ENCODE measurements at regions not wholly inside any gene's neighbourhood (a gene's known extent, or its start where the extent isn't known, plus 50 kb on each side); places are given as distances from the start of the nearest gene placed in this dataset.
"Not testable (repeated sequence)": the region's sequence is repeated elsewhere in the genome, so short reads cannot be mapped to it uniquely, and the experiment has no call there.

DNA sequence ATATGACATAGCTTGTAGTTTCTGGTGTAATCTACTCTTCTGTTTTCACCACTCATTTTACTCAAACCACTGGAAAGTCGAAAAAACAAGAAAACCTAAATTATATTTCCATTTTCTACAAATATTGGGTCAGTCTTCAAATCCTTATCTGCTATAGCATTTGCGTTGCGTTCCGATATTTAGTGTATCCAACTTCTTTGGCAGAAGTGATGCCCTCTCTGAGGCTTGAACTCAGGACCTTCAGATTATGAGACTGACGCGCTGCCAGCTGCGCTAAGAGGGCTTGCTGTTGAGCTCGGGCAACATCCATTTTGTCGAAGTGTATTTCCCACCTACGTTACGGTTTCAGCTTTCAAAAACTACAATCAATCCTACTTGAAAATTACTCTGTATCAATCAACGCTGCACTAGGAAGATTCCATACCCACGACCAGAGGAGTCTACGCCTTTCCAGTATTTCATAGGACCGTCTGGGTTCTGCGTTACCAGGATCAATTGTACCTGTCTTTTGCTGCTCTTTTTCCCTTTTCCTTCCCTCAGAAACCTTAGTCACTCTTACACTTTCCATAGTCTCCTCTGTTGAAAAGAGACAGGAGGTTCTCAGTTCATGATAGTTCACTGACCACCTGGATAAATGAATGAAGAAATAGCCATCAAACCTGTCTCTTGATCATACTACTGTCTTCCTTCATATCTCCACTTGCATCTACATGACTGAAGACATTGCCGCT lies 140.5 kb upstream of the ZNF322 start:
- DNase-seq: not testable (repeated sequence)

DNA sequence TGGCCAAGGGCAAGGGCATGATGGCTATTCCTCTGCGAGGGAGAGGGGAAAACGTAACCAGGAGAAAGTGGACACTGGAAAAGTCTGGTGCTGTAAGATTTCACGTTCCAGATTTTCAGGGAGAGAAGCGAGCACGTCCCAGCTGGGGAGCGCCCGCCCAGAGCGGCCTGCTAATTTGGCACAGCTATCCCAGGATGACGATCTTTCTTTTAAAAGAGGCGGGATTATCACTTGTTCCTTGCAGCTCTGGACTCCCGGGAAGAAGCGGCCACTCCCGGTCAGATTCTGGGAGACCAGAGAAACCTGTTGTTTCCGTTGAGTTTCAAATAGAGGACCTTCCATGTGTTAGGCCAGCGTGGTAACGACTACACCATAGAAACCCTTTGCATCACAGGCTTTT lies 144.2 kb upstream of the ZNF322 start:
- DNase-seq: not testable (repeated sequence)

DNA sequence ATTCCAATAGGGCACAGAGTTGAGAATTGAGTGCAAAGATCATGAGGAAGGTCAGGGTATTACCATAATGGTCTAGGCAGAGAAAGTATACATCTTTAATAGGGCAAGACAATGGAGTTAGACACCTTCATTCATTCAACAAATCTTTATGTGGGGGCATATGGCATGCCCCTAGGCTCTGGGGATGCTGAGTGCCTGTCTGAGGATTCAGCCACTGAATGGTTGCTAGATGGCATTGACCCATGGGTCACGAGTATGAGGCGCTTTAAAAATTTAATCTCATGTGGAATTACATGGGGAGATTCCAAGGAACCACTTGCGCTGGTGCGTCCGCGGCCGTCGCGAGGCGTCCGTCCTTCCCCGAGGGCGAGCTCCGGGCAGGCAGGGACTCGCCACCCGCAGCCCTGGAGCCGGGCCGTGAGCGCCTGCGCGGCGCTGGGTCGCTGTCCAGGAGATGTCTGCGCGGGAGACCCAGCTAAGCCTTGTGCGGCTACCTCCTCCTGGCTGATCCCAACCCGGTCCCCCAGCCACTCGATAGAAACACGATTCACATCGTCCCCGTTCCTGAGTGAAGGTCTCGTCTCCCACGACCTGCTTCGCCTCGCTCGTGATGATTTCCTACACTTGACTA lies 152.1 kb upstream of the ZNF322 start:
- not testable (repeated sequence) for DNase-seq

DNA sequence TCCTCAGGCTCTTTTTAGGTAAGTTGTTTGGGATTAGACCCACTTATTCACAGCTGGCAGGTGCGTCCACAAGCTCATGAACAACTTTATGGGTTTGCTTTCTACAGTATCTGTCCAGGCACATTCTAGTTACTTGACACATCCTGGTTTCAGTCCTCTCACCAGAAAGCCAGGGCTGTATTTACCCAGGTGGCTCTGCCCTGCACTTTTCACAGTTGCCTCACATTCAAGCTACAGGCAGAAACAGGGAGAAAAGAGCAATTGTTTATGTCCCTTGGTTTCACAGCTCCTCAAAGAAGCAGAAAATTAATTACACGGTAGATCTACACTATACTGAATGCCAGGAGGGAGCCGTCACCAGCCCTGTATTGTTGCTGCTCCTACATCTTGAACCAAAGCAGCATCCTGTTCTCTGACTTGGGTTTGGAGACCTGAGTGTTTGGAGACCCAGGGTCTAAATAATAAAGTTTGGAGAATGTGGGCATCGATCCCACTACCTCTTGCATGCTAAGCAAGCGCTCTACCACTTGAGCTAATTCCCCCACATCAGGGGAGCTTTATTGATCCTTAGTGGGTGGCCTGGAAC lies 159.2 kb upstream of the ZNF322 start:
- not testable (repeated sequence) for DNase-seq

DNA sequence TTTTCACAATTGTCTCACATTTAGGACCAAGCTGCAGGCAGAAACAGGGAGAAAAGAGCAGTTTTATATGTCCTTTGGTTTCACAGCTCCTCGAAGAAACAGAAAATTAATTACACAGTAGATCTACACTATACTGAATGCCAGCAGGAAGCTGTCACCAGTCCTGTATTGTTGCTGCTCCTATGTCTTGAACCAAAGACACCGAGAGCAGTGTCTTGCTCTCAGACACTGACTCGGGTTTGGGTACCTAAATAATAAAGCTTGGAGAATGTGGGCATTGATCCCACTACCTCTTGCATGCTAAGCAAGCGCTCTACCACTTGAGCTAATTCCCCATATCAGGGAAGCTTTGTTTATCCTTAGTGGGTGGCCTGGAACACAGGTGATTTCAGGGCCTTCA lies 168.4 kb upstream of the ZNF322 start:
- DNase-seq: not testable (repeated sequence)

DNA sequence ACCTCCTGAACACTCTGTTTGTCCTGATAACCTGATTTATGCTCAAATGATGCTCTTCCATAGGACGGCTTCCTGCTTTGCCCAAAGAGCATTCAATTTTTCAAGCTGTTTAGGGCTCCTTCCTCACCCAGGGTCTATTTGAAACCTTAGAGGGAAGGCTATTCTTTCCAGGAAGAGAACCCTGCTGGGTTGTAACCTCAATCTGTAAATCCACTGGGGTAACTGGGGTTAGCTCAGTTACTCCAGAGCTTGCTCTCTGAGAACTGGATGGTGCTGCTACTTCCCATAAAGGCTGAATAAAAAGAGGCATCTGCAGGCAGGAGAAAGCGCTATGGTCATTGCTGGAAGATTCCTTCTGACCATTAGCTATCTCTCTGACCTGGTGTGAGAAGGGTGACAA lies 169.9 kb upstream of the ZNF322 start:
- DNase-seq: not testable (repeated sequence)

DNA sequence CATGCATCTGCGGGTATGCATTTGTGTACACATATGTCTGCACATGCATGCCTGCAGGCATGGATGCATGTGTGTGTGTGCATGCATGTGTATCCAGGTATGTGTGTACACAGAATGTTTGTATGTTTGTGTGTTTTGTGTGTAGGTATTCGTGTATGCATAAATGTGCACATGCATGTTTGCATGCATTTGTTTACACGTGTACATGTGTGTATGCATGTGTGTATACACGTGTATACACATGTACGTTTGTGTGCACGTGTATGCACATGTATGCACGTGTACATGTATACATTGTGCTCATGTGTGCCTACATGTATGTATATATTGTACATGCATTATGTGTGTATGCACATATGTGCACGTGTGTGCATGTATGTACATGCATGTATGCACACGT lies 171.4 kb upstream of the ZNF322 start:
- not testable (repeated sequence) for DNase-seq

DNA sequence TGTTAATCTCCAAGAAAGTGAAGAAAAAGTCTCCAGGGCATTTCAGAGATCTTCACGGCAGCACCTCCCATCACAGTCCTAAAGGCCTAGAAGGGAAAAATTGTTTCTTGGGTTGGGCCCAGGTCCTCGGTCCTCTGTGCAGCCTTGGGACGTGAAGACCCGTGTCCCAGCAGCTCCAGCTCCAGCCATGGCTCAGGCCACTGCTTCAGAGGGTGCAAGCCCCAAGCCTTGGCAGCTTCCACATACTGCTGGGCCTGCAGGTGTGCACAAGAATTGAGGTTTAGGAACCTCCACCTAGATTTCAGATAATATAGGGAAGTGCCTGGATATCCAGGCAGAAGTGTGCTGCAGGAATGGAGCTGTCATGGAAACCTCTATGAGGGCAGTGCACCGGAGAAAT lies 176.2 kb upstream of the ZNF322 start:
- DNase-seq: not testable (repeated sequence)

DNA sequence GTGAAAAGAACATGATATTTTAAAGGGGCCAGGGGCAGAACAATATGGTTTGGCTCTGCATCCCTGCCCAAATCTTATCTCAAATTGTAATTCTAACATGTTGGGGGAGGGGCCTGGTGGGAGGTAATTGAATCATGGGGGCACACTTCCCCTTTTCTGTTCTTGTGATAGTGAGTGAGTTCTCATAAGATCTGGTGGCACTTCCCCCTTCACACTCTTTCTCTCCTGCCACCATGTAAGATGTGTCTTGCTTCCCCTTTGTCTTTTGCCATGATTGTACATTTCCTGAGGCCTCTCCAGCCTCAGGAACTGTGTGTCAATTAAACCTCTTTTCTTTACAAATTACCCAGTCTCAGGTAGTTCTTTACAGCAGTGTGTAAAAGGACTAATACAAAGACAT lies 177.1 kb upstream of the ZNF322 start:
- DNase-seq: not testable (repeated sequence)

DNA sequence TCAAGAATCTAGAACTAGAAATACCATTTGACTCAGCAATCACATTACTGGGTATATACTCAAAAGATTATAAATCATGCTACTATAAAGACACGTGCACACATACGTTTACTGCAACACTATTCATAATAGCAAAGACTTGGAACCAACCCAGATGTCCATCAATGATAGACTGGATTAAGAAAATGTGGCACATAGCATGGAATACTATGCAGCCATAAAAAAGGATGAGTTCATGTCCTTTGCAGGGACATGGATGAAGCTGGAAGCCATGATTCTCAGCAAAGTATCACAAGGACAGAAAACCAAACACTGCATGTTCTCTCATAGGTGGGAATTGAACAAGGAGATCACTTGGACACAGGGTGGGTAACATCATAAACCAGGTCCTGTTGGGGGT lies 185.3 kb upstream of the ZNF322 start:
- DNase-seq: not testable (repeated sequence)

DNA sequence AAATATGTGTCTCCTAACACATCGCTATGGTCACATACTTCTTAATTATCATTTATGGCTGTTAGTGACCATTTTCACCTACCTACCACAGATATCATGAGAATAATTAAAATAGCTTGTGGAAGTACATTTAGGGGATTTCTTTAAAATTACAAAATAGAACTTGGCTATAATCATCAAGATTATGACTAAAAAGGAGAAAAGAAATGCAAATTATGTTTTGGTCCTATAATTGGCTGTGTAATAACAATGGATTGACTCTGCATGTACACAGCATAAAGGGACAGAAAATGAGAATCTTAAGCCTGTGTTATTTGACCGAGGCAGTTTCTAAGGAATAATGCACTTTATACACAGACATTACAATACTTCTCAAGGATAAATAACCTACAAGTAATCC lies 197.7 kb upstream of the ZNF322 start:
- DNase-seq: not testable (repeated sequence)

DNA sequence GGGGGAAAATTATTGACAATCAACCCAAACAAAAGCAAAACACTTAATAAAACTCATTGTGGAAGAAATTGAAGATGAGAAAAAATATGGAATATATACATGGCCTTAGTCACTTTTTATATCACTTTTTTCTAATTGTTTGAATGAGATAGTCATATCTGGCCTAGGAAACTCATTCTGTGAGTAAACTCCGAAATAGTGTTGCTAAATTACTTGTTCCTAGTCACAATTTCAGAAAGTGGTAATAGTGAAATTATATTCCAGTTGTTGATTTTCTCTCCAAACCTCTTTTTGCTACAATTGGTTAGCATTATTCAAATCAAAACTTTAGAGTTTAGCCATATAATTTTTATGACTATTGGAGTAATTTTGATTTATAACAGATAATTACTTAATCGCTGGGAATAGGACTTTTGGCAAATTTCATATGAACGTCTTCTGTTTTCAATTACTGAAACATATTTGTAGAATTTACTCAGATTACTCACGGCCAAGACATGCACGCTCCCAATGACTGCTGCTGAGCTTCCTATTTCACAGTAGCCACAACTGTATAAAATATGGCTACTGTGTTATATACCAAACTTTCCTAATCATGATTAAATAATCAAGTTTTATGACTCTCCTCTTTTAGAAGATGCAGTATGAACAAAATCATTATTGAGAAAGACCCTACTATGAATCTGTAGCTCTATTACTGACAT lies 199.7 kb upstream of the ZNF322 start:
- not testable (repeated sequence) for DNase-seq

DNA sequence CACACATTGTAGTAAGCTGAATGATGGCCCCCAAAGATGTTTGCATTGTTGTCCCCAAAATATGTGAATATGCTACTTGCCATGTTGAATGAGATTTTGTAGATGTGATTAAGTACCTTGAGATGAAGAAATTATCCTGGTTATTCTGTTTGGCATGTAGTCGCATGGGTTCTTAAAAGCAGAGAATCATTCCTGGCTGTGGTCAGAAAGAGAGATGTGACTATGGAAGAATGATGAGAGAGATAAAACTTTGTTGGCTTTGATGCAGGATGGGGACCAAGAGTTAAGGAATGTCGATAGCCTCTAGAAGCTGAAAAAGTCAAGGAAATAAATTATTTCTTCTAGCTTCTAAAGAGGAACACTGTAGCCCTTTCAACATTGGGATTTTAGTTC lies 200.2 kb upstream of the ZNF322 start:
- DNase-seq: not testable (repeated sequence)

DNA sequence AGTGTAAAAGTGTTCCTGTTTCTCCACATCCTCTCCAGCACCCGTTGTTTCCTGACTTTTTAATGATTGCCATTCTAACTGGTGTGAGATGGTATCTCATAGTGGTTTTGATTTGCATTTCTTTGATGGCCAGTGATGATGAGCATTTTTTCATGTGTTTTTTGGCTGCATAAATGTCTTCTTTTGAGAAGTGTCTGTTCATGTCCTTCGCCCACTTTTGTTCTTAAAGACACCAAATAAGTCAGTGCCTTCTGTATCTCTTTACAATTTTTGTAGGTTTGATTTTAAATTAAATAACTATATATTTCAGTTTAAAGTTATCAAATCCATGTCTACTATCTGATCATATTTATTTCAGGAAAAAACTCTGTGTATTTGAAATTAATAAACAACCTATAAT lies 202.4 kb upstream of the ZNF322 start:
- DNase-seq: not testable (repeated sequence)

DNA sequence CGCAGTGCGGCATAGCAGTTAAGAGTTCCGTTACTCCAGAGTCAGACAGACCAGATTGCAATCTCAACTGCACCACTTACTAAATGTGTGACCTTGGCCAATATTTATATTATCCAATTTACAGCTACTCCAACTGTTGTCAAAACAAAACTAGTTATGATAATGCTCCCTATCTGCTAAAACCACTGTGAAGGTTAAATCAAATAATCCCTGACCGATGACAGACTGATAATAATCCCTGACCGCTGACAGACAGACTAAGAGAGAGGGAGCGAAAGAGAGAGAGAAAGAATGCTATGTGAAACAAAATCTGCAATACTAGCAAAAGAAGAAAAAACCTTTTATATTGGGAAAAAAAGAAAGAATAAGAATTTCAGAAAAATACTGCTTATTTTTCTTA lies 204.1 kb upstream of the ZNF322 start:
- DNase-seq: not testable (repeated sequence)

DNA sequence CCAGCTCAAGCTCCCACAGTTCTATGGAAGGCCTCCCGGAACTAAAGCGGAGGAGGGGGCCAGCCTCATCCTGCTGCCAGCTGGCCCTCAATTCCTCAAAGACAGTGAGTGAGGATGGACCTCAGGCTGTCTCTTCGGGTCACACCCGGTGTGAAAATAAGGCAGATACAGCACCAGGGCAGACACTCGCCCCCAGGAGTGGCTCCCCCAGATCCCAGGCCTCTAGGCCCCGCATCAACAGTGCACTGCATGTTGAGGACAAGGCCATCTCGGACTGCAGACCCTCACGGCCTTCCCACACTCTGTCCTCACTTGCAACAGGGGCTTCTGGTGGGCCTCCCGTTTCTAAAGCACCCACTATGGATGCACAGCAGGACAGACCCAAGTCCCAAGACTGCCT lies 239.2 kb upstream of the ZNF322 start:
- not testable (repeated sequence) for DNase-seq

DNA sequence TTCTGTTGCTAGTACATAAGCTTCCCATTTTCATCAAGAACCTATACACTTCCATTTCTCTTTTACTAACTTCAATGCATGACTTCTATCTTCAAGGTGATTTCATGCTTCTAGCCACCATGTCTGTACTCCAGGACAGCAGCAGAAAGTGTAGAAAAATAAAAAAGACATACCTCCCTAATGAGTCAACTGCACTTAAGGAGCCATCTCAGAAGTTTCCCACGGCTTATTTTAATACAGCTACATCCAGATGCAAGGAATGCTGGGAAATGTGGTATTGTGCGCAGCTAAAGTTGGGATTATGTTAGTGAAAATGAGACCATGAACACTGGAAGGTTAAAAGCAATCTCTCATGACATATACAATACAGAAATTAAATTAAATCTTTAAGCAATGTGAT lies 264.7 kb upstream of the ZNF322 start:
- not testable (repeated sequence) for DNase-seq

DNA sequence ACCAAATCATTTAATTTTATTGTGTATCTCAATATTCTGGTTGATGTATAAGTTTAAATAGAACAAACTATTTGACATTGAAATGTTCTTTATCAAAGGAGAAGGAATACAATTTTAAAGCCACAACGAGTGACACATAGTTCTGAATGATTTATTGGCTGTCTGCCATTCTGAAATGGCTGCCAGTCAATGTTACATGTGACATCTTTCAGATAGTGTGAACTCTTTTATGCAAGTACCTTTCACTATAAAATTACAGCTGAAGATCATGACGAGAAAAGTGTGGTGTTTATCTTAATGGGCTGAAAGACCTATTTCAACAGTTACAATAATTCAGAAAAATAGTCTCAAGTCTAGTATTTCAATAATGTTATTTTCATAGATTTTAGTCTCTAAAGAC lies 268.6 kb upstream of the ZNF322 start:
- not testable (repeated sequence) for DNase-seq

DNA sequence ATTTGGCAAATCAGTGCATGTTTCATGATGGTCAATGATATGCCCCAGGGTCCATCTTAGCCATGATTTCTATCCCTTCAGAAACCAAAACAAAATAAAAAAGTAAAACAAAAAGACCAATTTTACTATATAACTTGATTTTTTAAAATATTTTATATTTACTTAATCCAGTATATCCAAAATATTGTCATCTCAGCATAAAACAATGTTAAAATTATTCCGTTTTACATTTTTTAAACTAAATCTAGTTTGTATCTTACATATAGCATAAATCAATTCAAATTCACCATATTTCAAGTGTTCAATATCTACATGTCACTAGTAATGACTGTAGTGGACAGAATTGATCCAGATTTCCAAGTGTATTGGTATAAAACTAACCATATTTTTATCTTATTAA lies 277.7 kb upstream of the ZNF322 start:
- not testable (repeated sequence) for DNase-seq

DNA sequence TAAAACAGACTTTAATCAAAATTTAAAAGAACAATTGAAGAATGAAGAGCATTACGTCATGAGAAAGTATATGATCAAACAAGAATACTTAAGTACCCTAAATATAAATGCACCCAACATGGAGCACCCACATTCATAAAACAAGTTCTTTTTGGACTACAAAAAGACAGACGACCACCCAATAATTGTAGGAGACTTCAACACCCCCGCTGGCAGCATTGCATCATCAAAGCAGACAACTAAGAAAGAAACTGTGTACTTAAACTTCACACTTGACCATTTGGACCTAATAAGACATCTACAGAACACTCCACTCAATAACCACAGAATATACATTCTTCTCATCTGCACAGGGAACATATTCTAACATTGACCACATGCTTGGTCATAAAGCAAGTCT lies 291.7 kb upstream of the ZNF322 start:
- not testable (repeated sequence) for DNase-seq

DNA sequence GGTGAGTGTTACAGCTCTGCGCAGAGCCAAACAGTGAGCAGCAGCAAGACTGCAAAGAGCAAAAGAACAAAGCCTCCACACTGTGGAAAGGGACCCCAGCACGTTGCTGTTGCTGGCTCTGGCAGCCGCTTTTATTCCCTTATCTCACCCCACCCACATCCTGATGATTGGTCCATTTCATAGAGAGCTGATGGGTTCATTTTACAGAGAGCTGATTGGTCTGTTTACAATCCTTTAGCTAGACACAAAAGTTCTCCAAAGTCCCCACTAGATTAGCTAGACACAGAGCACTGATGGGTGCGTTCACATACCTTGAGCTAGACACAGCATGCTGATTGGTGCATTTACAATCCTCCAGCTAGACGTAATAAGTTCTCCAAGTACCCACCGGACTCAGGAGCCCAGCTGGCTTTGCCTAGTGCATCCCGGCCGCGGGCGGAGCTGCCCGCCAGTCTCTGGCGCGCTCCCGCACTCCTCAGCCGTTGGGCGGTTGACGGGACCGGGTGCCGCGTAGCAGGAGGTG lies 291.4 kb upstream of the PRSS16 start:
- peak; percentile 82 for DNase-seq

DNA sequence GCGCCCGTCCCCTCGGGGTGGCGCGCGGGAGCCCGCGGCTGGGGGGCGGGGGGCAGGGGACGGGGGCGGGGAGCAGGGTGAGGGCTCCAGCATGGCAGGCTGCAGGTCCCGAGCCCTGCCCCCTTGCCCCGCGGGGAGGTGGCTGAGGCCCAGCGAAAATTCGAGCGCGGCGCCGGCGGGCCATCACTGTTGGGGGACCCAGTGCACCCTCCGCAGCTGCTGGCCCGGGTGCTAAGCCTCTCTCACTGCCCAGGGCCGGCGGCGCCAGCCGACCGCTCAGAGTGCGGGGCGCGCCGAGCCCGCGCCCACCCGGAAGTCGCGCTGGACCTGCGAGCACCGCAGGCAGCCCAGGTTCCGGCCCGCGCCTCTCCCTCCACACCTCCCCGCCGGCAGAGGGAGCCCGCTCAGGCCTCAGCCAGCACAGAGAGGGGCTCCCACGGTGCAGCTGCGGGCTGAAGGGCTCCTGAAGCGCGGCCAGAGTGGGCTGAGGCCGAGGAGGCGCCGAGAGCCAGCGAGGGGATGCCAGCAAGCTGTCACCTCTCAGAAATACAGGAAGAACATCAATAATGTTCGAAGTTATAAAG lies 290.8 kb upstream of the PRSS16 start:
- DNase-seq: peak; percentile 45

Data from MV-4-11 (cell line).